ENCODE measurements at regions not wholly inside any gene's neighbourhood (a gene's known extent, or its start where the extent isn't known, plus 50 kb on each side); places are given as distances from the start of the nearest gene placed in this dataset.
A peak's percentile ranks its signal among the peaks of the same experiment; 100 is the strongest.
"Not testable (repeated sequence)": the region's sequence is repeated elsewhere in the genome, so short reads cannot be mapped to it uniquely, and the experiment has no call there.

GRCh38 chr16:22436823-22437652, 62.6 kb upstream of the CDR2 start:
- DNase-seq (ENCODE audit: extremely low spot score) = peak; percentile 72
- POLR2A ChIA-PET, CTCF ChIA-PET: not testable (repeated sequence)

DNA sequence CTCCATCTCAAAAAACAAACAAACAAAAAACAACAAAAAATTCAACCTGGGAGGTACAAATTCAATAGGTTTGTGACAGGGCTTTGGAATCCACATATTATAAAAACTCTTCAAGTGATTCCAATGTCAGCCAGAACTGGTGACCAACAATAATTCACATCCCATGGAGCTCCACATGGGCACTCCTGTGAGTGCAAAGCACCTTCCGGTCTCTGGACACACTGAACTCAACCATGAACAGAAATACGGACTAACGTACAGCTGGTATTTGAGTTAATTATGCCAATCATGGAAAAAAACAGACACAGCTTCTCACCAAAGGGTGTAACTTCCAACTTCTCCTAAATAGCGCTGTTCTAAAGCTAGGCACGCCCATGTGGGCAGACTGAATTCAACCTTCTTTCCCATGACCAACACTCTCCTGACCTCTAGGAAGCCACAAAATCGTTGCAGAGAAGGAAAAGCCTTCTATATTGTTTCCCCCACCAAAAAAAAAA, 62.0 kb upstream of the CDR2 start:
- CTCF ChIA-PET; POLR2A ChIA-PET; DNase-seq (ENCODE audit: extremely low spot score): not testable (repeated sequence)

- POLR2A ChIA-PET; CTCF ChIA-PET; DNase-seq (ENCODE audit: extremely low spot score): not testable (repeated sequence)
Observed at GRCh38 chr16:22431314-22431713, 56.9 kb upstream of the CDR2 start.

- CTCF ChIA-PET = no interaction called here
- POLR2A ChIA-PET = no interaction called here
- DNase-seq (ENCODE audit: extremely low spot score) = no peak
- TF ChIP-seq, protein P1, sequence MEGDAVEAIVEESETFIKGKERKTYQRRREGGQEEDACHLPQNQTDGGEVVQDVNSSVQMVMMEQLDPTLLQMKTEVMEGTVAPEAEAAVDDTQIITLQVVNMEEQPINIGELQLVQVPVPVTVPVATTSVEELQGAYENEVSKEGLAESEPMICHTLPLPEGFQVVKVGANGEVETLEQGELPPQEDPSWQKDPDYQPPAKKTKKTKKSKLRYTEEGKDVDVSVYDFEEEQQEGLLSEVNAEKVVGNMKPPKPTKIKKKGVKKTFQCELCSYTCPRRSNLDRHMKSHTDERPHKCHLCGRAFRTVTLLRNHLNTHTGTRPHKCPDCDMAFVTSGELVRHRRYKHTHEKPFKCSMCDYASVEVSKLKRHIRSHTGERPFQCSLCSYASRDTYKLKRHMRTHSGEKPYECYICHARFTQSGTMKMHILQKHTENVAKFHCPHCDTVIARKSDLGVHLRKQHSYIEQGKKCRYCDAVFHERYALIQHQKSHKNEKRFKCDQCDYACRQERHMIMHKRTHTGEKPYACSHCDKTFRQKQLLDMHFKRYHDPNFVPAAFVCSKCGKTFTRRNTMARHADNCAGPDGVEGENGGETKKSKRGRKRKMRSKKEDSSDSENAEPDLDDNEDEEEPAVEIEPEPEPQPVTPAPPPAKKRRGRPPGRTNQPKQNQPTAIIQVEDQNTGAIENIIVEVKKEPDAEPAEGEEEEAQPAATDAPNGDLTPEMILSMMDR (IDR thresholded peaks at IDR 0.05; ENCODE audit: control extremely low read depth, extremely low read depth, low read depth, missing control alignments) = no peak
Observed at GRCh38 chr16:22428654-22429053, 54.2 kb upstream of the CDR2 start.

- no peak for DNase-seq (ENCODE audit: extremely low spot score)
- TF ChIP-seq, protein P1 (IDR thresholded peaks at IDR 0.05; ENCODE audit: control extremely low read depth, extremely low read depth, low read depth, missing control alignments) = no peak
- CTCF ChIA-PET = no interaction called here
- POLR2A ChIA-PET = no interaction called here
Observed at GRCh38 chr16:22427556-22427955, 53.1 kb upstream of the CDR2 start.

DNA sequence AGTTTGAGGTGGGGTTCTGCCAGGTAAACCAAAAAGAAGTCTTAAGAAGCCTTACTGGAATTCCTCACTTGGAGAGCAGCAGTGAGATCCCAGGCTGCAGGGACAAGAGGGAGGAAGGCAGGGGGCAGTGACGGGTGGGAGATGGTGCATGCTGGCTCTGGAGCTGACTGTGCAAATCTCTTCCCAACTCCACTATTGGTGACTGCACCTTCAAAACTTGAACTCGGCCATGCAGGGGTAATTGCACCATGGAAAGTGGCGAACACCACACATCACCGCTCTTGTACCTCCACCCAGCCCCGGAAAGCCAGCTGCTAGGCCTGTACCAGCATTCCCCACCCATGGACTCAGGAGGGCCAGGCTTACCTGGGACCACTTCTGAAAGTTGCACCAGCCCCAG, 51.4 kb upstream of the CDR2 start:
- TF ChIP-seq, protein P1 (IDR thresholded peaks at IDR 0.05; ENCODE audit: control extremely low read depth, extremely low read depth, low read depth, missing control alignments) = no peak
- no peak for DNase-seq (ENCODE audit: extremely low spot score)
- ChIA-PET POLR2A (no interaction called here), CTCF (no interaction called here)

- TF ChIP-seq, protein P1 (IDR thresholded peaks at IDR 0.05; ENCODE audit: control extremely low read depth, extremely low read depth, low read depth, missing control alignments) = no peak
- no peak for DNase-seq (ENCODE audit: extremely low spot score)
- POLR2A ChIA-PET = no interaction called here
- CTCF ChIA-PET = no interaction called here
Observed at GRCh38 chr16:22425036-22425801, 50.8 kb upstream of the CDR2 start.

GRCh38 chr16:22424161-22424937, 49.9 kb upstream of the CDR2 start:
- ChIA-PET POLR2A (no interaction called here), CTCF (no interaction called here)
- TF ChIP-seq, protein P1 (IDR thresholded peaks at IDR 0.05; ENCODE audit: control extremely low read depth, extremely low read depth, low read depth, missing control alignments) = no peak
- no peak for DNase-seq (ENCODE audit: extremely low spot score)
